Retinal pigment epithelial cell (primary cell): ENCODE measurements at regions not wholly inside any gene's neighbourhood (a gene's known extent, or its start where the extent isn't known, plus 50 kb on each side); places are given as distances from the start of the nearest gene placed in this dataset.

ENCODE experiments used
- DNase-seq: peaks from one replicate; pipeline ENCODE4 v3.0.0-alpha.2; 2010; ENCODE audit warnings: low read depth
- H3K4me3 ChIP-seq: 2 replicates; pipeline ENCODE4 v1.5.1; 2011; ENCODE audit warnings: mild to moderate bottlenecking, low read length, control low read depth, moderate library complexity
- CTCF ChIP-seq: conservative IDR thresholded peaks from 2 replicates; pipeline ENCODE4 v1.5.1; 2011; ENCODE audit warnings: low read depth, low read length, control low read depth, inconsistent platforms

DNA sequence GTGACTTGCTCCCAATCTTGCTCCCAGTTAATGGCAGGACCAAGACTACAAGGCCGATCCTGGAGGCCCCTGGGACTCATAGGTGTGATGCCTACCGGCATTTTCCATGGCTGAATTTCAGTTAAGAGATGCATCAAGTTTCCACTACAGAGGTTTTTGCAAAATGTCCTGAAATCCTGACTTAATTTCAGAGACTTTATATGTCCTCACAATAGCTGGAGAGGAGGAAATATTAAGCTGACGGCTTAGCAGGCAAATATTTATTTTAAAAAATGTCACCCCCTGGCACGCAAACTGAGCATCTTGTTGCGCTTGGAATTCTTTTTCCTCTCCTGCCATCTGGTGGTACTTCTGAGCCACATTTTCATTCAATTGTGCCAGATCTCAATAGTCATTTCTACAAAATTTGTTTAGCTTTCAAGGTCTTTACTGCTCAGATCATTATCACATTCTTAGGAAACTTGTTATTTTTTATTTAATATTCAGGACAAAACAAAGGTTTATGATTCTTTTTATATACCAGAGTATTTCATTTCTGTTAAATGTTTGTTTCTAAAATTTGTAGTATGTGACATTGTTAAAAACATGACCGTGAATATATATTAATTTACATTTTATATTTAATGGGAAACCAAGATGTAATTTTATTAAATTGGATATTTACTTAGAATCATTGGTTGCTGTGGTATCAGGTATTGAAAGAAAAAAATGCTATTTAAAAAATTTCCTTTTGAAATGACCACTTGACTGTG, 189.2 kb upstream of the THRB start:
- no peak for DNase-seq
- TF ChIP-seq CTCF, result peak; percentile 65
- no peak overlapping the region for H3K4me3 ChIP-seq

DNA sequence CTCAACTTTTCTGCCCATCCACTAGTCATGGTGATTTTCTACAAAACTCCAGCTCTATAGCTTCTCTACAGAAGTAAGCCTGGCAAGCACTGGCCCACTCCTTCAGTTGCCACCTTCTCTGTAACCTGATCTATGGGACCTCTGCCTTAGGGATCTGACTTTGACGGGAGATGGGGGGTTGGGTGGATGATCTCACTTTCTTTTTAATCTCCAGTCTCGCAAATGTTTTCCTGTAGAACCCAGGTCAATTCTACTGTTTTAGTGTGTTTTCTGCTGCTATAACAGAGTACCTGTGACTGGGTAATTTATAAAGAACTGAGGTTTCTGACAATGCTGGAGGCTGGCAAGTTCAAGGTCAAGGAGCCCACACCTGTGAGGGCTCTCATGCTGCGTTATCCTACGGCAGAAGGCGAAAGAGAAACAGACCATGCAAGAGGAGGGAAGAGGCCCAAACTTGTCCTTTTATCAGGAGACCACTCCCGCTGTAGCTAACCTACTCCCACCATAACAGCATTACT, 189.9 kb upstream of the THRB start:
- H3K4me3 ChIP-seq, result no peak overlapping the region
- TF ChIP-seq CTCF, result no peak

DNA sequence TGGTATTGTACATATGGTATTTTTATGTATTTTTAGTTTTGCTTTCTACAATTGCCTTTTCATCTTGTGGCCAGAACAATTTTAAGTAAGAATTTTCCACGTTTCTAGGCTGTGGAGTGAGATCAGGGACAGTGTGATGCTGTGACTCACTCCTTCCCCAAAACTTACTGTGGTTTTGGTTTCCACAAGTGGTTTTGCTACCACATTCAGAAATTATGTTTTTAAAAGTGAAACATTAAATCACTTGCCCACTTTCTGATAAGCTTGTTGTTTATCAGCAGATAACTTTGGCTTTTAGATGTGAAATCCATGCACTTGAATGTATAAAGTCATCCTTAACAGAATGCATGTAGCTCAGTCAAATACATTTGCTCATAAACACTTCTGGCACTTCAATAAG, 192.2 kb upstream of the THRB start:
- TF ChIP-seq CTCF, result no peak
- DNase-seq, result no peak
- no peak overlapping the region for H3K4me3 ChIP-seq

More for the DNA sequence above, 189.9 kb upstream of the THRB start:
- no peak for DNase-seq

- no peak overlapping the region for H3K4me3 ChIP-seq
- TF ChIP-seq CTCF, result no peak
- DNase-seq, result no peak
These were observed 193.0 kb upstream of the THRB start for GRCh38 chr3:24687671-24688070.

GRCh38 chr3:24688446-24689148, 193.9 kb upstream of the THRB start:
- DNase-seq, result no peak
- no peak for TF ChIP-seq CTCF
- no peak overlapping the region for H3K4me3 ChIP-seq

DNA sequence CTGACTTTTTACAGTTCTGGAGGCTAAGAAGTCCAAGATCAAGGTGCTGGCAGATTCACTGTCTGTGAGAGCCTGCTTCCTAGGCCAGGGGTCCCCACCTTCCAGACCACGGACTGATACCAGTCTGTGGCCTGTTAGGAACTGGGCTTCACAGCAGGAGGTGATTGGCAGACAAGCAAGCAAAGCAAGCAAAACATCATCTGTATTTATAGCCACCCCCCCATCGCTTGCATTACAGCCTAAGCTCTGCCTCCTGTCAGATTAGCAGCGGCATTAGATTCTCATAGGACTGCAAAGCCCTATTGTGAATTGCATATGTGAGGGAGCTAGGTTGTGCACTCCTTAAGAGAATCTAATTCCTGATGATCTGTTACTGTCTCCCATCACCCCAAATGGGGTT, 194.7 kb upstream of the THRB start:
- TF ChIP-seq CTCF, result no peak
- H3K4me3 ChIP-seq, result no peak overlapping the region

More for the DNA sequence above, 194.7 kb upstream of the THRB start:
- DNase-seq, result no peak
